ENCODE measurements at regions not wholly inside any gene's neighbourhood (a gene's known extent, or its start where the extent isn't known, plus 50 kb on each side); places are given as distances from the start of the nearest gene placed in this dataset.

- no peak for DNase-seq (ENCODE audit: low read depth)
- H3K4me3 ChIP-seq (ENCODE audit: low read depth, low read length): no peak overlapping the region
- no peak for TF ChIP-seq CTCF (IDR thresholded peaks at IDR 0.05; ENCODE audit: low read depth, low read length, missing control alignments)
Observed at GRCh38 chr1:82485591-82486369, 685.0 kb downstream of the ADGRL2 start.

- no peak for TF ChIP-seq CTCF (IDR thresholded peaks at IDR 0.05; ENCODE audit: low read depth, low read length, missing control alignments)
- H3K4me3 ChIP-seq (ENCODE audit: low read depth, low read length): no peak overlapping the region
- no peak for DNase-seq (ENCODE audit: low read depth)
Observed at GRCh38 chr1:82483146-82483545, 682.4 kb downstream of the ADGRL2 start.

- no peak for TF ChIP-seq CTCF (IDR thresholded peaks at IDR 0.05; ENCODE audit: low read depth, low read length, missing control alignments)
Observed at GRCh38 chr1:82478916-82479315, 678.2 kb downstream of the ADGRL2 start.

GRCh38 chr1:82472489-82473131 lies 671.9 kb downstream of the ADGRL2 start:
- no peak overlapping the region for H3K4me3 ChIP-seq (ENCODE audit: low read depth, low read length)
- no peak for TF ChIP-seq CTCF (IDR thresholded peaks at IDR 0.05; ENCODE audit: low read depth, low read length, missing control alignments)
- DNase-seq (ENCODE audit: low read depth): no peak

More at GRCh38 chr1:82478916-82479315, 678.2 kb downstream of the ADGRL2 start:
- H3K4me3 ChIP-seq (ENCODE audit: low read depth, low read length): no peak overlapping the region
- no peak for DNase-seq (ENCODE audit: low read depth)

- H3K4me3 ChIP-seq (ENCODE audit: low read depth, low read length): no peak overlapping the region
- no peak for TF ChIP-seq CTCF (IDR thresholded peaks at IDR 0.05; ENCODE audit: low read depth, low read length, missing control alignments)
- no peak for DNase-seq (ENCODE audit: low read depth)
Observed at GRCh38 chr1:82466891-82467290, 666.2 kb downstream of the ADGRL2 start.

- H3K4me3 ChIP-seq (ENCODE audit: low read depth, low read length): no peak overlapping the region
- TF ChIP-seq CTCF (IDR thresholded peaks at IDR 0.05; ENCODE audit: low read depth, low read length, missing control alignments): no peak
- DNase-seq (ENCODE audit: low read depth): no peak
Observed at GRCh38 chr1:82466416-82466815, 665.7 kb downstream of the ADGRL2 start.

All from GM12864 (cell line).